ENCODE measurements at regions not wholly inside any gene's neighbourhood (a gene's known extent, or its start where the extent isn't known, plus 50 kb on each side); places are given as distances from the start of the nearest gene placed in this dataset.
"Not testable (repeated sequence)": the region's sequence is repeated elsewhere in the genome, so short reads cannot be mapped to it uniquely, and the experiment has no call there.

DNA sequence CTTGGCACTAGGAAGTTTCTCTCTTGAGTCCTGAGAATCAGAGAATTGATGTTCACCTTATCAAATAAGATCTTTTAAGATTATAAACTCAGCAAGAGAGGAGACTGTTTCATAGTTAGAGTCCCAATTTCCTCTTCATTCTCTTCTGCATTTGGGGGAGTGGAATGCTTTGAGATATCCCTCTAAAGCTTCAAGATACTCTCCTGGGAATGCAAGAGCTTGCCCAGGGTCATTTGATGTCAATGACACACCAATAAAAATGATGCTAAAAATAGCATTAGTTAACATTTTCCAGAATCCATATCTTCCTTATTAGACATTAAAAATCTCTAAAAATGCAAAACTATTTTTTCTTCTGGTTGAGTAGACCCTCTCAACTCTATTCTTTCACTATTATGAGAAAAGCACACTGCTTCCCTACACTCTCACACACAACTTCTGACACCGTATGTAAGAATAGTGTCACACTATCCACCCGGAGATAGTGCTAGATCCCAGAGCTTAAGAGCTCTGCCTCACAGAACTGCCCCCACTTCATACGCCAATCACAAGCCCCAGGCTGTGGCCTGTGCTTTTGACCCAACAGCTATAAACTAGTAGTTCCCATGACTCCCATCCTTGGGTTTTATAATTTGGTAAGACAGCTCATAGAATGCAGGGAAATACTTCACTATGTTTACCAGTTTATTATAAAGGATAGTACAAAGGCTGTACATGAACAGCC is 399.9 kb upstream of the RUNX1 start:
- TF ChIP-seq POLR2A (IDR thresholded peaks at IDR 0.05; ENCODE audit: low read depth, low read length) = no peak
- FAIRE-seq (no peak), DNase-seq (ENCODE audit: insufficient read length, low spot score) (no peak)

DNA sequence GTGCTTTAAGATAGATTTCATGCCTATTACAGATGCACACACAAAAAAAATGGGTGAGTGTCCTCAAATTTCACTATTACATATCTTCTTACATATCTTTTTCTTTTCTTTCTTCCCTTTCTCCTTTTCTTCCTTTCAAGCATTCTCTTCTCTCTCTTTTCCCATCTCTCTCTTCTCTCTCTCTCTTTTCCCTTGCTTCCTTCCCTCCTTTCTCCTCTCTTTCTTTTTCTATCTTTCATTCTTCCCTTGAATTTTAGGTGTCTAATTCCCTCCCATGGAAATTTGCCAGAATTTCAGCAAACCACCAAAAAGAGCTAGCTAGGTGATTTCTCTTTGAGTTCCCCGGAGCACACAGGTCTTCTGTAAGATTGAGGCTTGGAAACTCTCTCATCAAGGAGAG is 395.3 kb upstream of the RUNX1 start:
- no peak for DNase-seq (ENCODE audit: insufficient read length, low spot score)
- no peak for TF ChIP-seq POLR2A (IDR thresholded peaks at IDR 0.05; ENCODE audit: low read depth, low read length)
- no peak for FAIRE-seq

DNA sequence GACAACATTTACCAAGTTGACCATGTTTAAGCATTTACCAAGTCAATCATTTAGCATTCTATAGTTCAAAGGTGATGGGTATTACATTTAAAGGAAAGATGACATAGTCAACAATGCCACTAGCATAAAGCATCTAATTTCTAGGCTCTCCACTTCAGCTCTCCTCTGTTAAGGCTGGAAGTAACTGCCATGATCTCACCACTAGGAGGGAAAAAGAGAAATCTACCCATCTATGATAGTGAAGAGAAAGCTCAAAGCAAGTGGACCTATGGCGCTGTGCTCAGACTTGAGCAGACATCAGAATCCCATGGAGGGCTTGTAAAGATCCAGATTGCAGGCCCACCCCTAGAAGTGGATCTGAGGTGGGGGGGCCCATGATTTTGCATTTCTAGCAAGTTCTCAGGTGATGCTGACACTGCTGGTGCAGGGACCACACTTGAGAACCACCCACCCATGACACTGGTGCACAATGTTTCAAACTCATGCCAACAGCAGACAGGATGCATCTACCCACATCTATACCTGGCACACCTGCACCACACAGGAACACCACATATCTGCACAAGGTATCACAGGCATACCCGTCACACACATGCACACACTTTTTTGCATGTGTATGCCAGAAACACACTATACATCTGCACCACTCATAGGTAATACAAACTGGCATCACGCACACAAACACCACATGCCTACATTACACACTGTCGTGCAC is 392.9 kb upstream of the RUNX1 start:
- TF ChIP-seq POLR2A (IDR thresholded peaks at IDR 0.05; ENCODE audit: low read depth, low read length) = no peak
- no peak for DNase-seq (ENCODE audit: insufficient read length, low spot score)
- FAIRE-seq = no peak

DNA sequence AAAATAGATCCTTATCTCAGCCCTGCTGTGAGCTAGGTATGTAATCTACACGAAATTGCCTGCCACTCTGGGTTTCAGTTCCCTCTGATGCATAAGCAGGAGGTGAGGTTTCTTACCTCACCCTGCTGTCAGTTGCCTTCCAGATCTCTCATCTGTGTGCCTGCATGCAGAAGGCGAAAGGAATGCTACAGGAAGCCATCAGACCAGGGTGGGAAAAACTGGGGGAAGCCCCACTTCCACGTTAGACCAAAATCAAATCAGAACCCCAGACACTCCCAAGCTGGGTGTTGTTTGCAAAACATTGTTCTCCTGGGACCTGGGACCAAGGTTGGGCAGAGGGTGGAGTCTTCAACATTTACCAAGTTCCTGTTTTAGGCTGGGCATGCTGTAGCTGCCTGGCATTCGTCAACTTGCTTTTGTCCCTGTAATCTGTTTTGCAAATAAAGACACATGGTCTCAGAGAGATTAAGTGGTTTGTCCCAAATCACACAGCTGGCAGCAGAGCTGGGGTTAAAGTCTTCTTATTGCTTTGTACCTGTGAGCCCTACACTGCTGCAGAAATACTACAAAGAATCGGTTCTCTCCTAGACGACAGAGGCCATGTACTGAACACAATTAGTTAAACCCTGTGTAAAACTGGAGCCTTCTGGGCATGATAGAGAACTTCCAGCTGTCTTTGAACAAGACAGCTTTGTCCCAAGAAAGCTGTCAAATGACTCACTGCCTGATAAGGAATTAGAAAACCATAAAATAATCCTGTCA is 389.7 kb upstream of the RUNX1 start:
- TF ChIP-seq POLR2A (IDR thresholded peaks at IDR 0.05; ENCODE audit: low read depth, low read length) = no peak
- FAIRE-seq (no peak), DNase-seq (ENCODE audit: insufficient read length, low spot score) (no peak)

DNA sequence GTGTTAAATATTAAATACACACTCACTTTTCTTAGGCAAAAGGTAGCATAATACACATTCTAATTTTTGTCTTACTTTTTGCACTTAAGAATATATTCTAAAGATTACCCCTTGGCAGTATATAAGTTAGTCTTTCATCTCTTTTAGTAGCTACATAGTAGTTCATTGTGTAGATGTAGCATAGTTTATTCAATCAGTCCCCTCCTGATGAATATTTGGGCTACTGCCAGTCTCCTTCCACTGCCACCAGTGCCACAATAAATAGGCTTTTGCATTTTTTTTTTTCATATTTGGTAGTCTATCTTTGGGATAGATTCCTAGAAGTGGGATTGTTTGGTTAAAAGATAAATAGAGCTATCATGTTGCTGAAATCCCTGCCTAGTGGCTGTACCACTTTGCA is 388.8 kb upstream of the RUNX1 start:
- no peak for FAIRE-seq
- TF ChIP-seq POLR2A (IDR thresholded peaks at IDR 0.05; ENCODE audit: low read depth, low read length) = no peak

DNA sequence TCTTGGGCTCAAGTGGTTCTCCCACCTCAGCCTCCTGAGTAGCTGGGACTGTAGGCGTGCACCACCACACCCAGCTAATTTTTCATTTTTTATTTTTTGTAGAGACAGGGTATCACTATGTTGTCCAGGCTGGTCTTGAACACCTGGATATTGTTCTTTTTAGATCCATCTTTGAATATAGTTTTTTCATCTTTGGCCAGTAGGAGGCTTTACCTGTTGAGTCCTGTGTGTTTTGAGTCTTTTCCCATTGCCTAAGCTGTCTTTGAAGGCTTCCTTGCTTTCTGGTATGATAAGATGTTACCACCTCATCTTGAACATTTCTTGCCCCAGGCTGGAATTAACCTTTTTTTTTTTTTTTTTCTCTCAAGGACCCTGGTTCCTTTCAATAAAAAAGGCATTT is 387.8 kb upstream of the RUNX1 start:
- DNase-seq (ENCODE audit: insufficient read length, low spot score) = no peak
- FAIRE-seq = no peak
- no peak for TF ChIP-seq POLR2A (IDR thresholded peaks at IDR 0.05; ENCODE audit: low read depth, low read length)

More for the DNA sequence above, 388.8 kb upstream of the RUNX1 start:
- no peak for DNase-seq (ENCODE audit: insufficient read length, low spot score)

DNA sequence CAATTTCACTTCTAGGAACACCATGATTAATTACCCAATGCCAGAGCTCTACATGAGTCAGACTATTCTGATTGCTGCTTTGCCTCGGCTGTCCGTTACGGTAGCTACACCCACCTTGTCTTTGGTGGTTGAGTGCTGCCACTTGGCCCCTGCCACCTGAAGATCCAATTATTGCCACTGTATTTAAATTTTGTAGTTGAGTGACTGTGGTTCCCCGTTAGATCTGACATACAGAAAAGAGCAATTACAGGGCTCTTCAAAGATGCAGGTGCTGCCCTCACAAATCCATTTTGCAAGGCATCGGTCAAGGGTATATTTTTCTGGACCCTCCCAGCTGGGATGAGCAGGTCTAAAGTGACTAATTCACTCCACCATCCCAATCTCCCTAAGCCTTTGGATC is 383.5 kb upstream of the RUNX1 start:
- not testable (repeated sequence) for FAIRE-seq

DNA sequence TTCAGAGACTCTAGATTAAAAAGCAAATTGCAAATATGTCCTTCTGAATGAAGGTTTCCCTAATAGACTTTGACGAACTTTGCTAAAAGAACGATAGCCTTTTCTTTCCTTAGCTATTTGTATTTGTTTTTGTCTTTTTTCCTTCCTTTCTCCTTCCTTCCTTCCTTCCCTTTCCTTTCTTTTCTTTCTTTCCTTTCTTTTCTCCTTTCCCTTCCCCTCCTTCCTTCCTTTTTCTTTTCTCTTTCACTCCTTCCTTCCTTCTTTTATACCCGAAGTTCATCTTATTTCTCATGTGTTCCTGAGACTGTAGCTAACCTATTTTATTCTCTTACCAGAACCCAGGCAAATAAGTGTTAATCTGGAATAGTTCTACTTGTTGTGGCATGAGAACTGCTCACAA is 381.2 kb upstream of the RUNX1 start:
- FAIRE-seq (no peak), DNase-seq (ENCODE audit: insufficient read length, low spot score) (no peak)
- TF ChIP-seq POLR2A (IDR thresholded peaks at IDR 0.05; ENCODE audit: low read depth, low read length) = no peak

More for the DNA sequence above, 383.5 kb upstream of the RUNX1 start:
- not testable (repeated sequence) for DNase-seq (ENCODE audit: insufficient read length, low spot score)

DNA sequence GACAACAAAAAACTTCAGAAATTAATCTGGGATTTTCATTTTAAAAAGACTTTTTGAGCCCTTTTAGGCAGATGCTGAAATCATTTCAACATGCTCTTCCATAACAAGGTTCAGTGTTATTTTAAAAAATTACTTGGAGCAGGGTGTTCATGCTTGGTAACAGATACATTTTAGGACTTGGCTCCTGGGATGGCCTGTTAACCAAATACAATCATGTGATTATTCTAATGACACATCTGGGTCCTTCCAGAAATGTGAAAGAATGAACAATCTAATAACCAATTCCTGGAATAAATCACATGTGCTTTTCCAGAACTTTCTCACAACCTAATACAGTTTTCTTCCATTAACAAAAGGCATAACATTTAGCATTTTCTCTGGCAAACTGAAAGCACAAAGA is 379.8 kb upstream of the RUNX1 start:
- TF ChIP-seq POLR2A (IDR thresholded peaks at IDR 0.05; ENCODE audit: low read depth, low read length) = no peak
- DNase-seq (ENCODE audit: insufficient read length, low spot score) (no peak), FAIRE-seq (no peak)

DNA sequence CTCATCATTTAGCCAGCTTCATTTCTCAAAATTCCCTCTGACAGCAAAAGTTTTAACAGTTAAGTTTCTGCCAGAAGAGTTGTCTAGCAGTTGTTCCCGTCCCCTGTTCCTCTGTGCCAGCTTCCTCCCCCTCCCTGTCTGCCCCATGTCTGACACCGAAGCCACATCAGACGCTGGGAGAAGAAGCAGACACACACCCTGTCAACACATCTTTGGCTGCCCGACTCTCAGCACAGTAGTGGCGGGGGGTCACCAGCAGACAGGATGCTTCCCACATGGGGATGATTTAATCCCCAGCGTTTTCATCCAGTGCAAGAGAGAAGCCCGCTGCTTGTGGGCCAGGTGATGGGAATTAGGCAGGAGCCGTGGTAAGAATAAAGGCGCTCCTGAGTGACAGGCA is 379.4 kb upstream of the RUNX1 start:
- no peak for DNase-seq (ENCODE audit: insufficient read length, low spot score)
- FAIRE-seq = no peak
- no peak for TF ChIP-seq POLR2A (IDR thresholded peaks at IDR 0.05; ENCODE audit: low read depth, low read length)

DNA sequence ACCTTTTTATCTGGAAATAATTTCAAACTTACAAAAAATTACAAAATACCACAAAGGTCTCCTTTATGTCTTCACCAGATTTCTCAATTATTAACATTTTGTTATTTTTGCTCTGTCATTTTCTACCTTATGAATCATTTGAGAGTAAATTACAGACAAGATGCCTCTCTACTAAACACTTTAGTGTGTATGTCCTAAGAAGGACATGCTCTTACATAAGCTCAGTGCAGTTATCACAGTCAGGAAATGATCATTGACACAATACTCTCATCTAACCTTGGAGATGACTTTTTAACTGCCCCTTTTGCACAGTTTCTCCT is 378.9 kb upstream of the RUNX1 start:
- DNase-seq (ENCODE audit: insufficient read length, low spot score) = no peak
- TF ChIP-seq POLR2A (IDR thresholded peaks at IDR 0.05; ENCODE audit: low read depth, low read length) = no peak
- FAIRE-seq = no peak

DNA sequence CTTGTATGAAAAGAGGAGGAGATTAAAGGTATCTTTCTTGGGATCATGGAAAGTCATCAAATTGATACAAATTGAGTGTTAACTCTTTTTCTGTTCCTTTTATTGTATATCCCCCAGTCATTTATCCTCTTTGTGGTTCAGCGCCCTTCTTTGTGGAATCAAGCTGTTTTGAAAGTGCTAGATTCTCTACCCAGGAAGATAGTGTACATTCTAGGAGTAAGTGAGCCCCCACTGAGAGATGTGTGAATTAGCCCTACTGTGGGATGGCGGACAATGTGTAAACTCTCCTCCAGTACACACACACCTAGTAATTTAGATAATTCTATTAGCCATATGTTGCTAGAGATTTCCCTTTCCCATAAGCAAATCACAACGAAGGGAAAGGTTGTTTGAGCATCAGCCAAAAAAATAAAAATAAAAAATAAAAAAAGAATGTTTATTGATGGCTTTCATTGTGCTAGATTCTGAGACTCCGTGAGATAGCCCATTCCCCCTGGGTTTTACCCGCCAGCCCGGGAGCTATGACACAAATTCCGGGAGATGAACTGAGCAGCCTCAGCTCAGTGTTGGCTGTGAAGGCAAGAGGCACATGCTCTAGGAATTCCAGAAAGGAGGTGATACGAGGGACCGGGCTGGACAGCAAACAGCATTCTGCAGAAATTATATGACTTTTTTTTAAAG is 378.4 kb upstream of the RUNX1 start:
- DNase-seq (ENCODE audit: insufficient read length, low spot score) (no peak), FAIRE-seq (no peak)
- no peak for TF ChIP-seq POLR2A (IDR thresholded peaks at IDR 0.05; ENCODE audit: low read depth, low read length)

DNA sequence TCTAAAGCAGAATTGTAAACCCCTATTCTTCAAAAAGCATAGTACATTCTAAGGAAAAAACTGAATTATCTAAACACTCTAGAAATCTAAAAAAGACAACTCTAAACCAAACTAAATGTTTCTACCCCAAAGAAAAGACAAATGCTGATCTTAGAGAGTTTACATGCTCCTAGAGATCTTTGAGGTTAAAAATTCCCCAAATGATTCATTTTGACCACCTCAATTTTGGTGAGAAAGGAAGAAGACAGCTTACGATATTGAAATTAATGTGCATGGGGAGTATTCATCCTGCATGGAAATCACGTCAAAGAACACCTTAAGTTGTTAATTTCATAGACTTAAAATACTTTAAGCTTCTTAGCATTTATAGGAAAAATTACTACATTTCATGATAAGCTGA is 377.8 kb upstream of the RUNX1 start:
- DNase-seq (ENCODE audit: insufficient read length, low spot score) (no peak), FAIRE-seq (no peak)
- TF ChIP-seq POLR2A (IDR thresholded peaks at IDR 0.05; ENCODE audit: low read depth, low read length) = no peak

DNA sequence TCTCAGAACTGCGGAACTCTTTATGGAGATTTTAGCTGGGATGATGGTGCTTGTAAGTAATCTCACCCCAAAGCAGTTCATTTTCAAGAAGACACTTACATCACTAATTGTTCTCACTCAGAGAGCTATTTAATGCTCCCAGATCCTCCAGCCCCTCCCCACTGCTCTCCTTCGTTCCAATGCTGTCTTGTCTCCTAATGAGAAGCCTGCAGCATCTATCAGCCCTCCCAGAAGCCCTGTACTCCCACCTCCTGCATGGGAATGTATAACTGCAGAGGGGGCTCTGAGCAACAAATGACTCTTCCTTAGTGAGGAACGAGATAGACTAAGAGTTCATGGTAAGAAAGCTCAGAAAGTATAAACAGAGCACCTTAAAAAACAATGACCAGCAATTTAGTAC is 377.4 kb upstream of the RUNX1 start:
- TF ChIP-seq POLR2A (IDR thresholded peaks at IDR 0.05; ENCODE audit: low read depth, low read length) = no peak
- no peak for FAIRE-seq
- DNase-seq (ENCODE audit: insufficient read length, low spot score) = no peak
